ENCODE measurements at regions not wholly inside any gene's neighbourhood (a gene's known extent, or its start where the extent isn't known, plus 50 kb on each side); places are given as distances from the start of the nearest gene placed in this dataset.

DNA sequence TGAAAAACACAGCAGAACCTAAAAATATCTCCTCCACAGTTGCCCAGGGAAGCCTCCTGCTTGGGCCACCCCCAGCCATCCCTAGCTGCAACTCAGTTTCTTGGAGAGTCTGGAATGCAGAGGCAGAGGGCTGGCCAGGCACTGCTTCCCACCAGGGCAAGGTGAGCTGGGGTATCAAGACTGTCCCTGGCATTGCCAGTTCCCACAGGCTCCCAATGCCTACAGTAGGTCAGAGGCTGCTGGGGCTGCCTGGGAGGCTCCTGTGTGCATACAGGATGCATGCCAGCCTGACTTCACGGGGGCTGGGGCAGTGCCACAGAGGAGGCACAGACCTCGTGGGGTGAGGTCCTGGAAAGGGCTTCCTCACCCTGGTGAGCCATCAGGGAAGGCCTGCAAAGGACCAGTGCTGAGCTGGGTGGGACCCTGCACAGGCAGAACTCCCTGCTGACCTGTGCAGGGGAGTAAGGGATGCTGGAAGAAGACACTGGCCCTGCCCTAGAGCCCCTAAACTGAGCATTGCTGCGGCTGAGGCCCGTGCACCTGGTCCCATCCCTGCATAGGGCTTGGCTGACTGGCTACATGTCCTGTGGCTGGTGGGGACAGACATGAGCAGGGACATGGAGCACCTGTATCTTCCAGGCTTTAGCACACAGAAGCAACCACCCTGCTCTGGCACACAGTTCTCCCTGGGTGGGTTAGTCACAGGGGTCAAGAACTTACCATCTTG, 121.9 kb upstream of the RET start:
- H3K4me3 ChIP-seq (replicated peaks; ENCODE audit: low read depth, low read length), result no peak overlapping the region
- TF ChIP-seq, protein P1, sequence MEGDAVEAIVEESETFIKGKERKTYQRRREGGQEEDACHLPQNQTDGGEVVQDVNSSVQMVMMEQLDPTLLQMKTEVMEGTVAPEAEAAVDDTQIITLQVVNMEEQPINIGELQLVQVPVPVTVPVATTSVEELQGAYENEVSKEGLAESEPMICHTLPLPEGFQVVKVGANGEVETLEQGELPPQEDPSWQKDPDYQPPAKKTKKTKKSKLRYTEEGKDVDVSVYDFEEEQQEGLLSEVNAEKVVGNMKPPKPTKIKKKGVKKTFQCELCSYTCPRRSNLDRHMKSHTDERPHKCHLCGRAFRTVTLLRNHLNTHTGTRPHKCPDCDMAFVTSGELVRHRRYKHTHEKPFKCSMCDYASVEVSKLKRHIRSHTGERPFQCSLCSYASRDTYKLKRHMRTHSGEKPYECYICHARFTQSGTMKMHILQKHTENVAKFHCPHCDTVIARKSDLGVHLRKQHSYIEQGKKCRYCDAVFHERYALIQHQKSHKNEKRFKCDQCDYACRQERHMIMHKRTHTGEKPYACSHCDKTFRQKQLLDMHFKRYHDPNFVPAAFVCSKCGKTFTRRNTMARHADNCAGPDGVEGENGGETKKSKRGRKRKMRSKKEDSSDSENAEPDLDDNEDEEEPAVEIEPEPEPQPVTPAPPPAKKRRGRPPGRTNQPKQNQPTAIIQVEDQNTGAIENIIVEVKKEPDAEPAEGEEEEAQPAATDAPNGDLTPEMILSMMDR (IDR thresholded peaks at IDR 0.05; ENCODE audit: low read length, missing control alignments), result no peak
- no peak for DNase-seq (ENCODE audit: low read depth)

DNA sequence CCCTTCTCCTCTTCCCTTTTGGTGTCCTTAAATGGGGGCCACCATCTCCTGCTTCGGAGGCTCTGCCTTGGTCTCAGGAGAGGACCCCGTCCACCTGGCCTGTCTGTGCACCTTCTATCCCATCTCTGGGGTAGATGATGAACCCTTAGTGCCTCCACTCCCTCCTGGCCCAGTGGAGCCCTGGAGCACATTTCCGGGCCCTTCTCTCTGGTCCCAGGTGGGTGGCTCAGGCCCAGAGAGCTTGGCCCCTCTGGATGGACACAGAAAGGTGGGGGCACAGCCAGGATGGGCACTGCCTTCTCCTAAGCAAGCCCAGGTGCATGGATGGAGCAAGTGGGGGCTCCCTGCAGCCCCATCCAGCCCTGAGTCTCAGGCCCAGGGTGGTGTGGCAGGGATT, 121.4 kb upstream of the RET start:
- DNase-seq (ENCODE audit: low read depth), result no peak
- H3K4me3 ChIP-seq (replicated peaks; ENCODE audit: low read depth, low read length), result no peak overlapping the region
- TF ChIP-seq, protein P1 (IDR thresholded peaks at IDR 0.05; ENCODE audit: low read length, missing control alignments), result no peak

DNA sequence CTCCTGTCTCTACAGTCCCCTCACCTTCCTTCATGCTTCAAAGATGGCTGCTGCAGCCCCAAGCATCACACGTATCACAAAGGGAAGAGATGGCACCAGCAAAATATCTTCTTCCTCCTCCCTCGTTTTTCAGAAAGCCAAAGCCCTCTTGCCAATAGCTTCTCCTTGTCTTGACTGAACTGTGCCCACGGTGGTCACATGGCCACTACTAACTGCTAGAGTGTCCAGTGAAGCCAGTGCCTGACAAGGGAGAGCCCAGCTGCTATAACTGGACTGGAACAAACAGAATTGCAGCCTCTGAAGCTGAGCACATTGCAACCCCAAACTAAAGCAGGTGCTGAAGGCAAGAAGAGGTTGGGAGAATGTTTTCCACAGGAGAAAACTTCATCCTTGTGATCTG, 120.8 kb upstream of the RET start:
- TF ChIP-seq, protein P1 (IDR thresholded peaks at IDR 0.05; ENCODE audit: low read length, missing control alignments), result no peak
- no peak overlapping the region for H3K4me3 ChIP-seq (replicated peaks; ENCODE audit: low read depth, low read length)
- no peak for DNase-seq (ENCODE audit: low read depth)

DNA sequence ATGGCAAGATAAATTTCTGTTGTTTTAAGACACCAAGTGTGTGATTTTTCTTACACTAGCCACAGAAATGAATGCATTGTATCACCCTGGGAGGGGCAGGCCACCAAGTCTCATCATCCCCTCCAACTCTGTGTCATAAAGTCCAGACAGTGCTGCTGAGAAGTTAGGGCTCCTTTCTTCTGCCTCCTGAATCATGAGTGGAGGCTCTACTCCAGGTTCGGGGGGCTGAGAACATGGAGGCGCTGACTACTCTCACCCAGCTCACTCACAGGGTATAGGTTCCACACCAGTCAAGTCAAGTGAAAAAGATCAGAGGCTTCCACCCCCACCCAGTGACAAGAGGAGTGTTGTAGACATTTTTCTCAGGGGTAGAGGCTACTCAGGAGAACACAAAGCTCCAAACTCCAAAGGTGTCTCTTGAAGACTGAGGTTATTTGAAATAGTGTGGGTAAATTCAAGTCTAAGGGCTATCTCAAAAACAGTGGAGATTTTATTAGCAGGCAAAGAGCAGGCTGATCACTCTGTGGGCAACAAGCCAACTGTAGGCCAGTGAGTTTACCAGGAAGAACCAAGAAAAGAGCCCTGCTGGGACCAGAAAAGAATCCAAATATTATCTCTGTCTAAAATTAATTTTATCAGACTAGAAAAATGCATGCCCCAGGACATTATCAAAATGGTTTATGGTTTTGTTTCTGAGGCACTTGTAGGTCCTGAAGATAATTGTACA, 118.6 kb upstream of the RET start:
- DNase-seq (ENCODE audit: low read depth), result no peak
- H3K4me3 ChIP-seq (replicated peaks; ENCODE audit: low read depth, low read length), result no peak overlapping the region
- TF ChIP-seq, protein P1 (IDR thresholded peaks at IDR 0.05; ENCODE audit: low read length, missing control alignments), result no peak

DNA sequence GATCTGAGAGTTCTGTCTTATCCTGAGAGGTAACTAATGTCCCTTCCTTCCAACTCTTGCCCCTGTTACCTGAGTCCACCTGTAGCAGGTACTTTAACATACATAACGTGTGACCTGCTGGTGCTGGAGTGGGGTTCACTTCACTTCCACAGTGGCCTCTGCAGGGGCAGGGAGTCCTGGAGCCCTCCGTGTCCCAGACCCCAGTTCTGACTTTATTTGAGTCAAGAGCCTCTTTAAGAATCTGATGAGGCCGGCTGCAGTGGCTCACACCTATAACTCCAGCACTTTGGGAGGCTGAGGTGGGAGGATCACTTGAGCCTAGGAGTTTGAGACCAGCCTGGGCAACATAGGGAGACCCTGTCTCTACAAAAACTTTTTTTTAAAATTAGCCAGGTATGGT, 117.0 kb upstream of the RET start:
- H3K4me3 ChIP-seq (replicated peaks; ENCODE audit: low read depth, low read length), result no peak overlapping the region
- TF ChIP-seq, protein P1 (IDR thresholded peaks at IDR 0.05; ENCODE audit: low read length, missing control alignments), result no peak
- no peak for DNase-seq (ENCODE audit: low read depth)

DNA sequence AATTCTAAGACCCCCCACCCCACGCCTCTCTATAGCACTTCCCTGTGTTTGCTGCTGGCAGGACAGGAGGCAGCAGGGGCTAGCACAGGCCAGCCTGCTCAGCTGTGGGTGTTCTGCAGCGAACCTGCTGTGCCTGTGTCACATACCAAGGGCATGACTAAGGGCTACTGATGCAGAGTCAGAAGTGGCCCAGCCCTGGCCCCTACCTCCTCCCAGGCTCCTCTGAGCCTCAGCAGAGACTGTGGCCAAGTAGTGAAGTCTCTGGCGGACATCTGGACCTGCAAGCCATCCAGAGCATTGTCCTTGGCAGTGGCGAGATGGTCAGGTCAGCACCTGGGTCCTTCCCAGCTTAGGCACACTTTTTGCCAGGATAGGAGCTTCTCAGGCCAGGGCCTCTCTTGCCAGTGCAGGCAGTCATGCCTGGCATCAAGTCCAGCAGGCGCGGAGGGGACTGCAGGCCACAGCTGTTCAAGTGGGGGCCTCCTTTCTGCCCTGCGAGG, 116.3 kb upstream of the RET start:
- DNase-seq (ENCODE audit: low read depth), result no peak
- TF ChIP-seq, protein P1 (IDR thresholded peaks at IDR 0.05; ENCODE audit: low read length, missing control alignments), result no peak
- H3K4me3 ChIP-seq (replicated peaks; ENCODE audit: low read depth, low read length), result no peak overlapping the region

Data from fibroblast of pulmonary artery (primary cell).